ENCODE measurements at regions not wholly inside any gene's neighbourhood (a gene's known extent, or its start where the extent isn't known, plus 50 kb on each side); places are given as distances from the start of the nearest gene placed in this dataset.
"Not testable (repeated sequence)": the region's sequence is repeated elsewhere in the genome, so short reads cannot be mapped to it uniquely, and the experiment has no call there.

DNA sequence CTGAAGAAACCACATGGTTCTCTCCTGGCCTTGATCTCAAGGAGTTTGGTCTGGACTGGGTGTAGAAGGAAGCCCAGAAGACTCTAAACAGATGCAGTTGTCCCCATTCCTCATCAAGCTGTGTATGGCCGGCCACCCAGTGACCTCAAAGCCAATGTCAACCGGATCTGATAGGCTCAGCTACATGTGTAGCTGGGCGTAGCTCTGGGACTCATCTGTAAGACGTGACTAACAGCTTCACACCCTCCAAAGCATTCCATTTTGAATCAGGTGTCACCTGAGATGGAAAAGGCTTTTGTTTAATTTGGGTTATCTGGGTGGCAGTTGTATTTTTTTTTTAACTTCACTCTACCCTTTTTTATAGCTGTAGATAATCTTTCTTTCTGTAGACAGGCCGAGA, 130.4 kb downstream of the ABCC12 start:
- Histone ChIP-seq H3K9me3 (ENCODE audit: low read depth, low read length) (no peaks in the 10 kb centered on the region), H3K79me2 (ENCODE audit: insufficient read depth, low read length) (no peaks in the 10 kb centered on the region), H3K4me3 (ENCODE audit: insufficient read depth, low read length) (no peak overlapping the region), H3K4me1 (ENCODE audit: insufficient read depth, low read length) (no peaks in the 10 kb centered on the region), H3K36me3 (ENCODE audit: insufficient read depth, low read length) (no peaks in the 10 kb centered on the region), H3K4me2 (ENCODE audit: insufficient read depth, low read length) (no peak overlapping the region), H2AFZ (ENCODE audit: low read length) (no peak overlapping the region), H3K27me3 (ENCODE audit: insufficient read depth, low read length) (peaks cover 9% of the 10 kb centered on the region), H3K27ac (ENCODE audit: low read depth, low read length) (no peak overlapping the region), H4K20me1 (ENCODE audit: insufficient read depth, low read length) (no peaks in the 10 kb centered on the region)
- TF ChIP-seq, protein P1, sequence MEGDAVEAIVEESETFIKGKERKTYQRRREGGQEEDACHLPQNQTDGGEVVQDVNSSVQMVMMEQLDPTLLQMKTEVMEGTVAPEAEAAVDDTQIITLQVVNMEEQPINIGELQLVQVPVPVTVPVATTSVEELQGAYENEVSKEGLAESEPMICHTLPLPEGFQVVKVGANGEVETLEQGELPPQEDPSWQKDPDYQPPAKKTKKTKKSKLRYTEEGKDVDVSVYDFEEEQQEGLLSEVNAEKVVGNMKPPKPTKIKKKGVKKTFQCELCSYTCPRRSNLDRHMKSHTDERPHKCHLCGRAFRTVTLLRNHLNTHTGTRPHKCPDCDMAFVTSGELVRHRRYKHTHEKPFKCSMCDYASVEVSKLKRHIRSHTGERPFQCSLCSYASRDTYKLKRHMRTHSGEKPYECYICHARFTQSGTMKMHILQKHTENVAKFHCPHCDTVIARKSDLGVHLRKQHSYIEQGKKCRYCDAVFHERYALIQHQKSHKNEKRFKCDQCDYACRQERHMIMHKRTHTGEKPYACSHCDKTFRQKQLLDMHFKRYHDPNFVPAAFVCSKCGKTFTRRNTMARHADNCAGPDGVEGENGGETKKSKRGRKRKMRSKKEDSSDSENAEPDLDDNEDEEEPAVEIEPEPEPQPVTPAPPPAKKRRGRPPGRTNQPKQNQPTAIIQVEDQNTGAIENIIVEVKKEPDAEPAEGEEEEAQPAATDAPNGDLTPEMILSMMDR (IDR thresholded peaks at IDR 0.05; ENCODE audit: extremely low read depth, low read depth, low read length): no peak
- DNase-seq (ENCODE audit: insufficient read length, low spot score, missing footprints): no peak

DNA sequence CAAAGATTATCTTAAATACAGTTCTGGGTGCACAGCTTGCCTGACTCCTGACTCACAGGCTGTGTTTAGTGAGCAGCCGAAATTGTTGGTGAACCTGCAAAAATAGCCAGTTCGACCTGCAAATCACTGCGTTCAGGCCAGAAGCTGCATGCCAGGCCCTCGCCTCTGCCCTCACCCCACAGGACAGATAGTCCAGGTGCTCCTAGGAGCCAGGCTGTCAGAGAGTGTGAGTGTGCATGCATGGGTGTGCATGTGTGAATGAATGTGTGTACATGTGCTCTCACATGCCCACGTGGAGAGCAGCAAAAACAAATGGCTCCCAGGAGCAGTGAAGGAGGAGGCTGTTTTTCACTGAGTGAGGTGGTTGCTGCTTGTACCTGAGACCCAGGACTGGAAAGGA, 131.8 kb downstream of the ABCC12 start:
- TF ChIP-seq, protein P1 (IDR thresholded peaks at IDR 0.05; ENCODE audit: extremely low read depth, low read depth, low read length): no peak
- no peak overlapping the region for H3K27ac ChIP-seq (ENCODE audit: low read depth, low read length)
- H3K36me3 ChIP-seq (ENCODE audit: insufficient read depth, low read length): no peaks in the 10 kb centered on the region
- no peaks in the 10 kb centered on the region for H3K79me2 ChIP-seq (ENCODE audit: insufficient read depth, low read length)
- H3K9me3 ChIP-seq (ENCODE audit: low read depth, low read length): no peaks in the 10 kb centered on the region
- H3K4me3 ChIP-seq (ENCODE audit: insufficient read depth, low read length): no peak overlapping the region
- peaks cover 9% of the 10 kb centered on the region for H3K27me3 ChIP-seq (ENCODE audit: insufficient read depth, low read length)
- no peaks in the 10 kb centered on the region for H4K20me1 ChIP-seq (ENCODE audit: insufficient read depth, low read length)
- H2AFZ ChIP-seq (ENCODE audit: low read length): no peak overlapping the region
- H3K4me1 ChIP-seq (ENCODE audit: insufficient read depth, low read length): no peaks in the 10 kb centered on the region
- DNase-seq (ENCODE audit: insufficient read length, low spot score, missing footprints): no peak
- H3K4me2 ChIP-seq (ENCODE audit: insufficient read depth, low read length): no peak overlapping the region

DNA sequence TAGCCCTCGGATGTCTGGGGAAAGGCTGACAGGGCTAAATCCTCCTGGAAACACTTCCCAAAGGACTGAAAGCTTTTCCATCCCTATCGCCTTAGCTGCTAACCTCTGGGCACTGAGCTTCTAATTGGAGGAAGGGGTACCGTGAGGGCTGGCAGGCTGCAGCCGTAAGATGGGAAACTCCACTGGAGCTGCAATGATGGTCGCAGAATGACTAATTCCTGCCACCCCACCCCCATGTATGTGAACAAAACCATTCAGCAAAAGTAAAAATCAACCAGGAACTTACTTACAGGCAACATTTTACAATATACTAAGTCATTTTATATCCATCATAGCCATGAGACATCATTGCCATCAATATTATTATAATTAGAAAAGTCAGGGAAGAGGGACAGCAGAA, 133.3 kb downstream of the ABCC12 start:
- H3K4me3 ChIP-seq (ENCODE audit: insufficient read depth, low read length): no peak overlapping the region
- H3K79me2 ChIP-seq (ENCODE audit: insufficient read depth, low read length): no peaks in the 10 kb centered on the region
- no peak overlapping the region for H3K4me2 ChIP-seq (ENCODE audit: insufficient read depth, low read length)
- H2AFZ ChIP-seq (ENCODE audit: low read length): no peak overlapping the region
- H4K20me1 ChIP-seq (ENCODE audit: insufficient read depth, low read length): no peaks in the 10 kb centered on the region
- no peak overlapping the region for H3K27ac ChIP-seq (ENCODE audit: low read depth, low read length)
- no peaks in the 10 kb centered on the region for H3K9me3 ChIP-seq (ENCODE audit: low read depth, low read length)
- no peak for DNase-seq (ENCODE audit: insufficient read length, low spot score, missing footprints)
- no peaks in the 10 kb centered on the region for H3K36me3 ChIP-seq (ENCODE audit: insufficient read depth, low read length)
- no peaks in the 10 kb centered on the region for H3K4me1 ChIP-seq (ENCODE audit: insufficient read depth, low read length)
- peaks cover 3% of the 10 kb centered on the region for H3K27me3 ChIP-seq (ENCODE audit: insufficient read depth, low read length)
- TF ChIP-seq, protein P1 (IDR thresholded peaks at IDR 0.05; ENCODE audit: extremely low read depth, low read depth, low read length): no peak

DNA sequence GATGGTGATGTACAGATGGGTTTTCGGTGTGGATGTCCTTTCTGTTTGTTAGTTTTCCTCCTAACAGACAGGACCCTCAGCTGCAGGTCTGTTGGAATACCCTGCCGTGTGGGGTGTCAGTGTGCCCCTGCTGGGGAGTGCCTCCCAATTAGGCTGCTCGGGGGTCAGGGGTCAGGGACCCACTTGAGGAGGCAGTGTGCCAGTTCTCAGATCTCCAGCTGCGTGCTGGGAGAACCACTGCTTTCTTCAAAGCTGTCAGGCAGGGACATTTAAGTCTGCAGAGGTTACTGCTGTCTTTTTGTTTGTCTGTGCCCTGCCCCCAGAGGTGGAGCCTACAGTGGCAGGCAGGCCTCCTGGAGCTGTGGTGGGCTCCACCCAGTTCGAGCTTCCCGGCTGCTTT, 135.2 kb downstream of the ABCC12 start:
- H3K27ac ChIP-seq (ENCODE audit: low read depth, low read length): not testable (repeated sequence)

More for the DNA sequence above, 135.2 kb downstream of the ABCC12 start:
- H3K4me3 ChIP-seq (ENCODE audit: insufficient read depth, low read length); H3K79me2 ChIP-seq (ENCODE audit: insufficient read depth, low read length); H4K20me1 ChIP-seq (ENCODE audit: insufficient read depth, low read length); H3K9me3 ChIP-seq (ENCODE audit: low read depth, low read length); H3K4me2 ChIP-seq (ENCODE audit: insufficient read depth, low read length); H2AFZ ChIP-seq (ENCODE audit: low read length); DNase-seq (ENCODE audit: insufficient read length, low spot score, missing footprints); H3K27me3 ChIP-seq (ENCODE audit: insufficient read depth, low read length); H3K4me1 ChIP-seq (ENCODE audit: insufficient read depth, low read length); H3K36me3 ChIP-seq (ENCODE audit: insufficient read depth, low read length): not testable (repeated sequence)
